HG02623 (cell line): ENCODE measurements at regions not wholly inside any gene's neighbourhood (a gene's known extent, or its start where the extent isn't known, plus 50 kb on each side); places are given as distances from the start of the nearest gene placed in this dataset.
"Not testable (repeated sequence)": the region's sequence is repeated elsewhere in the genome, so short reads cannot be mapped to it uniquely, and the experiment has no call there.

ENCODE experiments used
- ATAC-seq: cut with Tn5 transposase; IDR thresholded peaks from one replicate; pipeline ENCODE4 v1.9.1; 2021; ENCODE audit warnings: moderate library complexity; ENCODE audit not compliant: unreplicated experiment

DNA sequence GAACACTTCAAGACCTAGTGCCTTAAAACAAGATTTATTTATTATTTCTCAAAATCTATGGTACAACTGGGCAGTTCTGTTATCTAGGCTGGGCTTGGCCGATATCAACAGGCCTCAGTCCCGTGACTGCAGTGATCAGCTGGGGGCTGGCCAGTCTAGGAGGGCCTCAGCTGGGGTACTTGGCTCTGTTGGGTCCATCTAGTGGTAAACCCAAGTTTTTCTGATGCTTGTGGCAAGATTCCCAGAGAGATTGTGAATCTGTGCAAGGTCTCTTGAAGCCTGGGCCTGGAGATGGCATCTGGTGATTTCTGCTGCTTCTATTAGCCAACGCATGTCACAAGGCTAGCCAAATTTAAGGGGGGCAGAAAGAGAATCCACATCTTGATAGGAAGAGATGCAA, 482.4 kb upstream of the SGO1 start:
- no peak for ATAC-seq

DNA sequence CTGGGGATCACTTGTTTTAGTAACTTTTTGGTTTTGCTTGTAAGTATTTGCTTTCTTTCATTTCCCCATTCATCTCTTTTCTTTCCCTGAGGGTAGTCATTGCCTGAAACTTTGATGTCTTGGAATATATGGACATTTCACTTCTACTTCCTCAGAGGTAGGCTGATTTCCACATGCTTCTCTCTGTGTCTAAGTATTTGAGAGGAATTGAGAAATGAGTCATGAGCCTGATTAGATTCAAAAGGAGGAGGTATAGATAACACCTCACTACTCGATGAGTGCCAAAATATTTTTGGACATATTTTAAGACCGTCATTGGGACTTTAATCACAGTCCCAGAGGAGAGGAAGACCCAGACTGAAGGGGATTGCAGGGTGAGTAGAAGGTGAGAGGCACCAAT, 480.1 kb upstream of the SGO1 start:
- no peak for ATAC-seq

DNA sequence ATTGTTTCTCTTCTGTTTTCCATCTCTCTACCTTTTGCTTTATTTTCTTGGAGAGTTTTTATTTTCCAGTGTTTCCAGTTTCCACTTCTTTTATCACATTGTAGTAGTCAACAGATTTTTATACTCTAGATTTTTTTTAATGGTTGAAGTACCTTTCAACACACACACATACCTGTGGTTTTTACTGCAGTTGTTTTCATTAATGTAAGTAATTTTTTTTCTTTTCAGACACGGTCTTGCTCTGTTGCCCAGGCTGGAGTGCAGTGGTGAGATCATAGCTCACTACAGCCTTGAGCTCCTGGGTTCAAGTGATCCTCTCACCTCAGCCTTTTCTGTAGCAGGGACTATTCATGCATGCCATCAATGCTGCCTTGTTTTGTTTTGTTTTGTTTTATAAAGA, 472.5 kb upstream of the SGO1 start:
- ATAC-seq, result no peak

DNA sequence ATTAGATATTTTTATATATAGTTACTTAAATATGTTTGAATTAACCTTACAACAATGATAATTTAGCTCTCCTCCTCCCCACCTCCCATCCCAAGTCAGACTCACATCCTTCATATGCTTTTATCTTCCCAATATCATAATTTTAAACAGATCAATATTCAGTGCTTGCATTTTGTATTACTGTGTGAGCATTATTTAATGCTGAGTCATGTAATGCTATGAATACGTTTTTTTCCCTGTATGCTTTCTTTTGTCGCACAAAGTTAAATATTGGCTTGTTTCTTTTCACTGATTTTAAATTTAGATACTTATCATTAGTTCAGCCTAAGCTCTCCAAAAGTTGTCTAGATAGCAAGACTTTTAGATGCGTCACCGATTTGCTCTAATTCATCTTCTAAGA, 471.6 kb upstream of the SGO1 start:
- ATAC-seq, result no peak

DNA sequence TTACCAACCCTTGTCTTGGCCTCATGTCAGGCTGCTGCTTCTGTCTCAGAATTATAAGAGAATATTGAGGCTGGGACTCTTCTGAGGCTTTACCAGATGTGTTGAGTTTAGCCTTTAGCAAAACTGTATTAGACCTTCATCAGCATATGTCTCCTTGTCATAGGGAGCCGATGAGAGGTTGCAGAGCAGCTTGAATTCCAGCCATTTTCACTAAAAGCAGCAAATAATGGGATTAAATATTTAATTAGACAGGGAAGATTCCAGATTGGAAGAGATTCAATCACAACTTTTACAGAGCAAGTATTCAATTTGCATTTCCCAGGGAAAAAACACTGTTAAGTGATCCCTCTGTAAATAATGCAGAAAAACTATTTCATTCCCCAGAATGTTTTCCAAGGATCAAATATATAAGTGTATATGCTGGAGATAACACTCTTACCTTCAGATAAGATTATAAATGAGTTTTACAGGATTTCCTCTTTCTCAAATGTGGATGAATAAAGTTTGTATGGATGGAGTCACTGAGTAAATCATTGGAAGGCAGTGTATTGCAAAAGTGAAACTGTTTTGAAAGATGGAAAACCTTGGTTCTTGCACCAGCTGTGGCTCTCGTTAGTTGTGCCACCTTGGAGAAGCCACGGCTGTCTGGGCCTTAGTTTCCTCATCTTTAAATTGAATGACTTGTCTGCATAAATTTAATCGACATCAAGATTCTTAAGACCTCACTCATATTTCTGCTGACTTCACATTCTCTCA, 466.4 kb upstream of the SGO1 start:
- no peak for ATAC-seq

DNA sequence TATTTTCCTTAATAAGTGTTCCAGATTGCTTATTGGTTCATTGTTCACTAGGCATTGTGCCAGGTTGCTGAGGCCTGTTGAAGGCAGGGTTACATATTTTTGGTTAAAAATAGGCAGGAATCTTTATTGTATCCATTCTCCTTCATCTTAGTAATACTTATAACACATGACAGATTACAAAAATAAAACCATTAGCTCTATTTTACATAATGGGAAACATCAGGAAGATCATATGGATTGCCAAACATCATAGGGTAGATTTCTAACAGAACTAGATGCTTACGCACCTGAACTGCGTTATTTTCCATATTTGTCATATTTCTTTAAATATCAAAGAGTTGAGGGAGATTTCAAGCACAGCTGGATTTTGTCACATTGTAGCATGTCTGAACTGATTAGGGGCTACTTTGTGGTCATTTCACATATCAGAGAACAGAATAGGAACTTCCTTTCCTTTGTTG, 462.9 kb upstream of the SGO1 start:
- ATAC-seq, result no peak

DNA sequence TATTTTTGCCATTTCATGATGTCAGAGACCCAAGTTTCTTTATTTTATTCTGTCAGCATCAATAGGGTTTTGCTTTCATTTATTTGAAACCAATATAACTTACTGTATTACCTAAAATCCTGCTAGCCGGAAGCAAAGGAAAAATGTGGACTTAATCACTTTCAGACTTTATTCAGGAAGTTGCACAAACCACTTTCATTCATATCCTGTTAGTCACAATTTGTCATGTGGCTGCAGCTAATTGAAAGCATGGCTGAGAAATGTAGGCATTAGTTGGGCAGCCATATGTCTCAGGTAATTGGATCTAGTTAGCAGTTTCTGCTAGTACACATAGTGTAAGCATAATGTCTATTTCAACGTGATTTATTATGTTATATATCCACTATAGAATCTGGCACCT, 462.3 kb upstream of the SGO1 start:
- no peak for ATAC-seq

DNA sequence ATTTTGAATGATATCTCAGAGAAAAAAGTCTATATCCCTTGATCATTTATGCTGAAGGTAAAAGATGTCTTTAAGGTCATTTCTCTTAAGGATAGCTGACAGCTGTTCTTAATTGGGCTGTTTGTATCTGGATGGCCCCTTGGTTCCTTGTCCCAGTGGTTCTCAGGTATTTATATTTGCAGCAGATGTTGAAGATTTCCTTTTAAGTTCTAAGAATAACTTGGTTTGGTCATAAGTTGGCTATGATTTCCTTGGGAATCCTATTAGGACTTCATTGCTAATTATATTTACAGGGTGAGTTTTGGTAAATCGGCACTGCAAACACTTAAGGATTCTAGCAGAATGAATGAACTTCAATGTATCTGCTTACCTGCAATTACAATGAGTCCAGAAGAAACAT, 460.4 kb upstream of the SGO1 start:
- no peak for ATAC-seq

DNA sequence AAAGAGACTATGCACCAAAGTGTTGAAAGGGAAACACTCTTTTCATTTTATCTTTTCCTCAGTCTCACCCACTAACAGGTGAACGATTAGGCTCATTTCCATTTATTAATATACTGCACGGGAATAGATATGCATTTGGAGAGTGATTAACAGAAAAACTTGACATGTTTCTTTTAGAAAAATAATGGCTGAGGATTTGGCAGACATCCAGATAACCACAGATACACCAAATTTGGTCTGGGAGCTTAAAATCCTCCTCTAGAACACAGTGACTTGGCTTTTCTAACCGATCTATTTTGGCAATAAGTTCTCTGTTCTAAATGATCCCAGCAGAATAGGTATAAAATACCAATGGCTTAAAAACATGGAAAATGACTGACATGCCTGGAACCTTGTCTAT, 459.3 kb upstream of the SGO1 start:
- no peak for ATAC-seq

DNA sequence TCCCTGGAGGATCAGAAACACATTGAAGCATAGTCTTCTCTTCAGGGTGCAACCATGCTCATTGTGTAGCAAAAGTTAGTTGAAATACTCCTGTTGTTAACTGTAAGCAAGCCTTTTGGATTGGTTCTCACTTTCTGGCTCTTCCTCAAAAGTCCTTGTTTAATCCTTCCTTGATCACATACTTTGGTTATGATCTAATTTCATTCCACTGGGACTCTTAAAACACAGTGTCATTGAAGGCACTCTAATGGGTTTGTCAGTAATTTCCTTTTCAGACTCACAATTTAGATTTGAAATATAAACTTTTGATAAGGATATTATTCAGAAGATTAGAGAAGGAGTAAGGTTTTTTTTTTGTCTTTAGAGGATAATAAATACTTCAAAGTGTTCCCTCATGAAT, 451.7 kb upstream of the SGO1 start:
- no peak for ATAC-seq

DNA sequence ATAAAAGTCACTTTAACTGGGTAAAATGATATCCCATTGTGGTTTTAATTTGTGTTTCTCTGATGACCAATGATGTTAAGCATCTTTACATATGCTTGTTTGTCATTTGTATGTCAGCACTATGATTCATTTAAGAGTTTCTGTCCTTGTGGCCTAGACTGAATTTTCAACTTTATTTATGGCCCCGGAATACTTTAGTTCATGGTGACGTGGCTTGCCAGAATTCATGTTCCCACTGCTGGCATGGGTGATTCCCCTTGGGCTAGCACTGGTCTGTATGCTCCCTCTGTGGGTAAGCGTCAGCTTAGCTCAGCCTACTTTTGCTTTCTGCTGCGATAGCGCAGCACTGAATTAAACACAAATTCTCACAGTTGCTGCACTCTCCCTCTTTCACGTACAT, 436.3 kb upstream of the SGO1 start:
- ATAC-seq, result no peak

DNA sequence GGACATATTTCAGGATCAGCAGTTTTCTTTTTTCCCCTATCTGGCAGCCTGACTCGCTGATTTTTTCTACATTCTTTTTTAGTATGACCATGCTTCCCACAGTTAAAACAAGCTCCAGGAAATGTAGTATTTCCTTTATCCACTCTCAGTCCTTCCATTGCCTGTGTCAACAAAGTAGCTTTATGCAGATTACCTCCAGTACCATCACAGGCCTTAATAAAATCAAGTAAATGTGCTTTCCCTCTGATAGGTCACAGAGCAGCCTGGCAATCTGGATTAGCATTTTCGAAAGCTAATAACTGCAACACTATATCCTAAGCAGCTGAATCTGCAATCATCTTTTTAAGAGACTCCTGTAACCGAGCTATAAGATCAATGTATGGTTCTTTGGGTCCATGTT, 432.6 kb upstream of the SGO1 start:
- ATAC-seq, result not testable (repeated sequence)

DNA sequence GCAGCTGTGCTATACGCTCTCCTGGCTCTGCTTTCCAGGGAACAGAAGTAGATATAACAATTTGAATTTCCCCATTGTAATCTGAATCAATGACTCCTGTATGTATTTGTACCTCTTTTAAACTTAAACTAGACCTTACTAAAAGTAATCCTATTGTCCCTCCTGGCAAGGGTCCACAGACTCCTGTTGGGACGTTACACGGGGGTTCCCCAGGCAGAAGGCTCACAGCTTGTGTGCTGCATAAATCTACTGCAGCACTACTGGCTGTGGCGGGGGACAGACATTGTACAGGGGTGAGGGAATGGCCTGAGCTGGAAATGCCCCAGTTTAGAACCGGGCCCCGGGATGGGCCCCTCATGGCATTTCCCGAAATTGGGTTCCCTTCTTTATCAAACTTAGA, 432.2 kb upstream of the SGO1 start:
- ATAC-seq, result not testable (repeated sequence)

DNA sequence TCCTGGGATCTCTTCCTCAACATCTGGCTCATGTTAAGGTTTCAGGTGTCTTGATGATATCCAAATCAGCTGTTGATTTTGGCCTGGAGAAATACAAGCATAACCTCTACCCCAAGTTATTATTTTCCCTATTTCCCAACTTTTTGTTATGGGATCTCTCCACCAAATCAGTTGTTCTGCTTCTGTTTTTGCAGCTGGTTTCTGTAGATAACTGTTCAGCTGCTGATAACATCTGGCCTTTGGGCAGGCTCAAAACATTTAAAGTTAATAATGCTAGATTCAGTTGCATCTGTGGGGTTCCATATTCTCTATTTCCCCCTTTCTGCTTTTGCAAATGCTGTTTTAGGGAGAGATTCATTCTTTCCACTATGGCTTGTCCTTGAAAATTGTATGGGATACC, 430.0 kb upstream of the SGO1 start:
- not testable (repeated sequence) for ATAC-seq

DNA sequence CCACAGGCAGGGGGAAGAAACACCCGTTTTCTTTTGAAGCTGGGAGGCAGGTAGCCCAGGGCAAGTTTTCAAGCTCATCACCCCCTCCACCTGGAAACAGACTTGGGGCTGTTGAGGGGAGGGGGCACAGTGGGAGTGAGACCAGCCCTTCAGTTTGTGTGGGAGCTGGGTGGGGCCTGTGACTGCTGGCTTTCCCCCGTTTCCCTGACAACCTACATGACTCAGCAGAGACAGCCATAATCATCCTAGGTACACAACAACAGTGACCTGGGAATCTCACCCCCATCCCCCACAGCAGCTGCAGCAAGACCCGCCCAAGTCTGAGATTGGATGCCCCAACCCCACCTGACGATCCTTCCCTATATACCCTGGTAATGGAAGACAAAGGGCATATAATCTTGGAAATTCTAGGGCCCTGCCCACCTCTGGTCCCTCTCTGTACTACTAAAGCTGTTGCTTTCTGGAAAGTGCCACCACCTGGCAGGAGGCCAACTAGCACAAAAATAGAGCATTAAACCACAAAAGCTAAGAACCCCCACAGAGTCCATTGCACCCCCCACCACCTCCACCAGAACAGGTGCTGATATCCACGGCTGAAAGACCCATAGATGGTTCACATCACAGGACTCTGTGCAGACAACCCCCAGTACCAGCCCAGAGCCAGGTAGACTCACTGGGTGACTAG, 422.2 kb upstream of the SGO1 start:
- ATAC-seq, result no peak

DNA sequence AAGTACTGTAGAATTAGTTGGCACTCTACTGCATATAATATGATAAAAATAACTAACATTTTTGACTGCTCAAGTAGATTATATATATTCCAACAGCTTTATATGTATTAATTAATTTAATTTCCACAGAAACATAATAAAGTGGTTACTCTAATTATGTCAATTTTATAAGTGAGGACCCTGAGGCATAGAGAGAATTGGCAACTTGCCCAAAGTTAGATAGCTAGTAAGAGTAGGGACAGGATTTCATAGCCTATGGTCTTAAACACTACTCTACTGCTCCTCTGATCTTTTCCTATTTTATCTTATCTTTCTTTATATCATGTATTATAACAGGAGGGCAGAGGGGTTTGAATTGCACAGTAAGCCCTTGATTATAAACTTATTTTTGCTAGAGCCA, 418.7 kb upstream of the SGO1 start:
- no peak for ATAC-seq

DNA sequence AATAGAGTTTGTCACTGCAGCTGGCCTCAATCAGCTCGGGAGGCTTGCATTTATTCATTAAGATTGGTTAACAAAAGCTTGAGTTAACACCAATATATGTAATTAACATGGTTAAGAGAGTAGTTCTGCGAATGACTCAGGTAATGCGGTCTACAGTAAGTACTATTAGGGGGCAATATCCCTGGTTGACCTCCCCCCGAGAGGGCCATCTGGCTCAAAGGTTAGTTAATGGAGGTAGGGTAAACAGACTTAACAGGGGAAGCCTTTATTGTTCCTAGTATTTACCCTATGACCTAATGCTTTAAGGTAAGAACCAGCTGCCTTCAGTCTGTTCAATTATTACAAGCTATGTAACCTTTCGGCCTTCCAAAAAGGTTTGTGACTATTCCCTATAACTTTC, 403.3 kb upstream of the SGO1 start:
- no peak for ATAC-seq

DNA sequence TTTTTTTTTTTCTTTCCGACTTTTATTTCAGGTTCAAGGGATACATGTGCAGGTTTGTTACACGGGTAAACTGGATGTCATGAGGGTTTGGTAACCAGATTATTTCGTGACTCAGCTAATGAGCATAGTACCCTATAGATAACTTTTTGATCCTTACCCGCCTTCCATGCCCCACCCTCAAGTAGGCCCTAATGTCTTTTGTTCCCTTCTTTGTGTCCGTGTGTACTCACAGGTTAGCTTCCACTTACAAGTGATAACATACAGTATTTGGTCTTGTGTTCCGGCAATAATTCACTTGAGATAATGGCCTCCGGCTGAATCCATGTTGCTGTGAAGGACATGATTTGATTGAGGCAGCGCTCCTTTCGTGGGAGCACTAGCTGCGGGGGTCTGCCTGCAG, 402.8 kb upstream of the SGO1 start:
- ATAC-seq, result no peak

DNA sequence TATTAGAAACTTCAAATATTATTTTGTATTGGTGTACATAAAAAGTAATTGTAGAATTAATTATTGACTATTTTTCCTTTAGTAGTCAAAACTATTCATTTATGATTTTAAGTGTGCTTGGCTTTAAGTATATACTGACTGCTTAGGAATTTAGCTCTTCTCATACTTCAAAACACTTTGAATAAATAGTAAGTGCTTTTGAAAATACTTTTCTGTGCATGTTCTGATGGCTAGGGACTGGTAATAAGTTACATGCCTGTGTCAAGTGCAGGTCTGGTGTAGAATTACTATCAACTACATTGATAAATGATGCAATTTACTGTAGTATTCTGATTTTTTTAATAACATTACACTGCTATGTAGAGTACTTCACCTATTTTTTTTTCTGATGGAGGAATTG, 397.6 kb upstream of the SGO1 start:
- no peak for ATAC-seq

DNA sequence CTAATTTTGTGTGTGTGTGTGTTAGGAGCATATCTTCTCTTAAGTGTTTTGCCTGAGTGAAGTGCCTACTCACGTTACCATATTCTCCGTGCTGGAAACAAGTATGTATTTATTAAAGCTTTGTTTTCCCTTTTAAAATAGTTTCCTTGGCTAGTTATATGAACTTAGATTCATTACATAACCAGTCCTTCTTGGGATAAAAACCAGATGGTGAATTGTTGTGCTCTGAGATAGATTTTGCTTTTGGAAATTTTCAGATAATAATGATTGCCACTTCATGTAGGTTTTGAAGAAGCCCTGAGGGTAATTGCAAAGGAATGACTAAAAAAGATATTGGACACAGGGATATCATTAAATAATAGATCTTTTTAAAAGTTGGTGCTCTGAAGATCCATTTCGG, 390.2 kb upstream of the SGO1 start:
- no peak for ATAC-seq

DNA sequence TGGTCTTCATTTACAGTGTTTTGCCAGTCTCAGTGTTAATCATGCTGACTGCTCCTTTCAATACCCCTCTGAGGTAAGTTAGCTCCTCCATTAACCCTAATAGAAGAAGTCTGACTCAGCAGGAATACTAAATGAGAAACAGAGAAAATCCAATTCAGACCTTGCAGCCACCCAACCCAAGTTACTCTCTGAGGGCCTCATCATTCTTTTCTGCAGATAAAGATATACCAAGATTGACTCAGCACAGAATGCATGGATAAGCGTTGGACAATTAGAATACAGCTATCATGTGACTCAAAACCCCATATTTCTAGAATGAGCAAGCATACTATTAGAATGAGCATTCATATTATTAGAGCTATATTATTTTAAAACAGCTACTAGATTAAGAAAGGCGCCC, 389.1 kb upstream of the SGO1 start:
- no peak for ATAC-seq

DNA sequence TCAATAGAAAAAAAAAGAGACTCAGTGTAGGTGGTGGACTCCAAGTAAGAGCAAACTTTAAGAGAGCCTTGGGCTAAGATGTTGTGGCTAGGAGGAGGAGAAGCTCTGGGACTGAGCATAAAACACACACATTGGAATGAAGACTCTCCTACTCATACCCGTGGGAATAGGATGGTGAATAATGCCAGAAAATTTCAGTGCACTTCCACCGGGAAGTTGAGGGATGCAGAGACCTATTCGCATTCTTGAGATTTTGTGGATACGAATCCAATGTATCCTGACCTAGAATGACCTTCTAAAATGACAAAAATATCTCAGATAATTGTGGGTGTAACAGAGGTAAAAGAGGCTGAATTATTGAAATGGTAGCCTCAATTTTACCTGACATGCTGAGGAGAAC, 388.7 kb upstream of the SGO1 start:
- no peak for ATAC-seq

DNA sequence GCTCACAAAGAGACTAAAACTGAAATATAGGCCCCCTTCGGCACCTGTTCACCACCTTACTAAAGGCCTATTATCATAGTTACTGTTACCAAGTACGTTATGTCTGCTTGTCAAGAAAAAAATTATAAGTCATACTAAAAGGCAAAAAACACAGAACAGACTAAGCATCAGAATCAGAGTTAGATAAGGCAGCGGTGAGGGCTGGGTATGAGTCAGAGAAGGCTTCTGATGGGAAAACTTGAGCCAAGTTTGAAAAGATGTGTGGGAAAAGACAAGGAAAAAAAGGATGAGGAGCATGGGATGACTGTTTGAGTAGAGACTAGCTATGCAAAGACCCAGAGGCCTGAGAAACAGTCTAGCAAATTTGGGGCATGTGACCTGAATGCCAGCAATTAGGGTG, 387.2 kb upstream of the SGO1 start:
- ATAC-seq, result no peak
